ENCODE measurements at regions not wholly inside any gene's neighbourhood (a gene's known extent, or its start where the extent isn't known, plus 50 kb on each side); places are given as distances from the start of the nearest gene placed in this dataset.

GRCh38 chr3:117848606-117849005, 1139.0 kb downstream of the TUSC7 start:
- 0 out of 2 replicates have a peak, but pooled peaks cover 4% of the 10 kb centered on the region for H3K4me1 ChIP-seq (ENCODE audit: insufficient read depth, low read length)
- no peak overlapping the region for H3K4me2 ChIP-seq (ENCODE audit: low read length)
- BruUV-seq (replicated peaks) = no TSS peak
- no peak for DNase-seq
- H4K20me1 ChIP-seq (ENCODE audit: low read length) = no peaks in the 10 kb centered on the region
- no peaks in the 10 kb centered on the region for H3K9me2 ChIP-seq (replicated peaks; ENCODE audit: low read length)
- TF ChIP-seq EZH2phosphoT487 (IDR thresholded peaks at IDR 0.05; ENCODE audit: borderline replicate concordance, low read length) (no peak), EZH2 (IDR thresholded peaks at IDR 0.05; ENCODE audit: low read length, unreplicated experiment) (no peak), CTCF (conservative IDR thresholded peaks at IDR 0.05; ENCODE audit: low read depth, low read length) (no peak)
- H3K9me3 ChIP-seq (ENCODE audit: low read length) = 0 out of 2 replicates have a peak, but pooled peaks cover 11% of the 10 kb centered on the region
- H3K36me3 ChIP-seq (ENCODE audit: low read depth, low read length) = no peaks in the 10 kb centered on the region
- CTCF ChIA-PET = no interaction called here
- no peaks in the 10 kb centered on the region; the same call in 1 of the 2 replicates for H3K27me3 ChIP-seq (ENCODE audit: low read length)
- intact Hi-C loops (cut with micrococcal nuclease) = no loop called here
- no peak overlapping the region for H3K27ac ChIP-seq (ENCODE audit: low read length)
- H2AFZ ChIP-seq (ENCODE audit: low read length) = no peak overlapping the region
- H3K4me3 ChIP-seq (ENCODE audit: low read length) = no peak overlapping the region
- POLR2A ChIA-PET (ENCODE audit: unreplicated experiment) = no interaction called here
- no peaks in the 10 kb centered on the region for H3F3A ChIP-seq (ENCODE audit: low read length, unreplicated experiment)
- H3K9ac ChIP-seq (ENCODE audit: low read length) = no peak overlapping the region
- ATAC-seq = no peak
- no peaks in the 10 kb centered on the region for H3K79me2 ChIP-seq (ENCODE audit: low read length)

GRCh38 chr3:117853923-117854668, 1144.5 kb downstream of the TUSC7 start:
- no TSS peak for BruUV-seq (replicated peaks)
- H3K36me3 ChIP-seq (ENCODE audit: low read depth, low read length) = no peaks in the 10 kb centered on the region
- H3K79me2 ChIP-seq (ENCODE audit: low read length) = no peaks in the 10 kb centered on the region
- H3K27me3 ChIP-seq (ENCODE audit: low read length) = no peaks in the 10 kb centered on the region
- H3K9me2 ChIP-seq (replicated peaks; ENCODE audit: low read length) = no peaks in the 10 kb centered on the region
- POLR2A ChIA-PET (ENCODE audit: unreplicated experiment) = no interaction called here
- 0 out of 2 replicates have a peak, but pooled peaks cover 7% of the 10 kb centered on the region for H3K9me3 ChIP-seq (ENCODE audit: low read length)
- H4K20me1 ChIP-seq (ENCODE audit: low read length) = no peaks in the 10 kb centered on the region
- H3K4me3 ChIP-seq (ENCODE audit: low read length) = no peak overlapping the region
- DNase-seq = peak; percentile 76
- peaks cover 12% of the 10 kb centered on the region; the same call in 1 of the 2 replicates for H3K4me1 ChIP-seq (ENCODE audit: insufficient read depth, low read length)
- H3K4me2 ChIP-seq (ENCODE audit: low read length) = no peak overlapping the region
- no peak overlapping the region for H2AFZ ChIP-seq (ENCODE audit: low read length)
- CTCF ChIA-PET = no interaction called here
- H3F3A ChIP-seq (ENCODE audit: low read length, unreplicated experiment) = no peaks in the 10 kb centered on the region
- H3K9ac ChIP-seq (ENCODE audit: low read length) = no peak overlapping the region
- TF ChIP-seq EZH2phosphoT487 (IDR thresholded peaks at IDR 0.05; ENCODE audit: borderline replicate concordance, low read length) = no peak
- TF ChIP-seq EZH2 (IDR thresholded peaks at IDR 0.05; ENCODE audit: low read length, unreplicated experiment) = no peak
- no peak for TF ChIP-seq CTCF (conservative IDR thresholded peaks at IDR 0.05; ENCODE audit: low read depth, low read length)
- intact Hi-C loops (cut with micrococcal nuclease) = no loop called here
- H3K27ac ChIP-seq (ENCODE audit: low read length) = no peak overlapping the region
- ATAC-seq = peak; percentile 68

GRCh38 chr3:117856354-117856753, 1146.8 kb downstream of the TUSC7 start:
- Histone ChIP-seq H3K9me3 (ENCODE audit: low read length) (0 out of 2 replicates have a peak, but pooled peaks cover 7% of the 10 kb centered on the region), H2AFZ (ENCODE audit: low read length) (no peak overlapping the region), H3F3A (ENCODE audit: low read length, unreplicated experiment) (no peaks in the 10 kb centered on the region), H3K79me2 (ENCODE audit: low read length) (no peaks in the 10 kb centered on the region), H3K27me3 (ENCODE audit: low read length) (0 out of 2 replicates have a peak, but pooled peaks cover 2% of the 10 kb centered on the region), H3K27ac (ENCODE audit: low read length) (no peak overlapping the region), H3K9ac (ENCODE audit: low read length) (no peak overlapping the region), H4K20me1 (ENCODE audit: low read length) (no peaks in the 10 kb centered on the region), H3K4me2 (ENCODE audit: low read length) (no peak overlapping the region), H3K9me2 (replicated peaks; ENCODE audit: low read length) (no peaks in the 10 kb centered on the region), H3K36me3 (ENCODE audit: low read depth, low read length) (no peaks in the 10 kb centered on the region), H3K4me3 (ENCODE audit: low read length) (no peak overlapping the region), H3K4me1 (ENCODE audit: insufficient read depth, low read length) (peaks cover 12% of the 10 kb centered on the region; the same call in 1 of the 2 replicates)
- ATAC-seq (no peak), DNase-seq (no peak)
- ChIA-PET CTCF (no interaction called here), POLR2A (ENCODE audit: unreplicated experiment) (no interaction called here)
- TF ChIP-seq CTCF (conservative IDR thresholded peaks at IDR 0.05; ENCODE audit: low read depth, low read length) = no peak
- no peak for TF ChIP-seq EZH2phosphoT487 (IDR thresholded peaks at IDR 0.05; ENCODE audit: borderline replicate concordance, low read length)
- TF ChIP-seq EZH2 (IDR thresholded peaks at IDR 0.05; ENCODE audit: low read length, unreplicated experiment) = no peak
- BruUV-seq (replicated peaks) = no TSS peak
- intact Hi-C loops (cut with micrococcal nuclease) = no loop called here

Data from PC-3 (cell line).